ENCODE measurements at regions not wholly inside any gene's neighbourhood (a gene's known extent, or its start where the extent isn't known, plus 50 kb on each side); places are given as distances from the start of the nearest gene placed in this dataset.
"Not testable (repeated sequence)": the region's sequence is repeated elsewhere in the genome, so short reads cannot be mapped to it uniquely, and the experiment has no call there.

GRCh38 chr16:63650550-63650949 is 1471.3 kb downstream of the CDH11 start:
- no peaks in the 10 kb centered on the region for H3K4me1 ChIP-seq (ENCODE audit: control insufficient read depth, insufficient read depth, low read length)
- H3K4me2 ChIP-seq (ENCODE audit: control insufficient read depth, insufficient read depth), result no peak overlapping the region
- H3K9me3 ChIP-seq (replicated peaks; ENCODE audit: control insufficient read depth, insufficient read depth, low read length), result no peaks in the 10 kb centered on the region
- SMC1A ChIA-PET (ENCODE audit: uncharacterized antibody, unreplicated experiment), result interaction anchor here (1.0 kb wide), 1 partner anchor 33 kb away, joined by 3 read pairs; no protein-coding TSS in a partner anchor
- DNase-seq (ENCODE audit: low read depth, low spot score) (no peak), ATAC-seq (no peak), FAIRE-seq (no peak)
- H3K9ac ChIP-seq (ENCODE audit: control insufficient read depth, insufficient read depth, low read length), result no peak overlapping the region
- no peaks in the 10 kb centered on the region for H3K79me2 ChIP-seq (ENCODE audit: control insufficient read depth, insufficient read depth, low read length)
- no peaks in the 10 kb centered on the region for H3K36me3 ChIP-seq (ENCODE audit: control insufficient read depth in 2 of 2, insufficient read depth in 2 of 2, low read length in 1 of 2)
- CTCF ChIA-PET, result no interaction called here
- H3K27me3 ChIP-seq (replicated peaks in 1 of 2; ENCODE audit: control insufficient read depth in 2 of 2, insufficient read depth in 2 of 2, low read length in 1 of 2), result no peaks in the 10 kb centered on the region
- H2AFZ ChIP-seq (ENCODE audit: control insufficient read depth, low read depth, low read length), result no peak overlapping the region
- POLR2A ChIA-PET, result no interaction called here
- RAD21 ChIA-PET (ENCODE audit: unreplicated experiment), result no interaction called here
- H3K4me3 ChIP-seq, result no peak overlapping the region
- in situ Hi-C loops (cut with MboI), result no loop called here
- no peak overlapping the region for H3K27ac ChIP-seq (ENCODE audit: control insufficient read depth, insufficient read depth)
- no TSS peak for BruUV-seq (replicated peaks)
- WGBS (ENCODE audit: insufficient coverage, insufficient replicate concordance, low lambda C conversion rate, missing lambda C conversion rate), result 69% methylated on average over 4 of the region's 4 CpGs
- no peak for TF ChIP-seq CREM (IDR thresholded peaks at IDR 0.05; ENCODE audit: low read depth)
- TF ChIP-seq RB1 (IDR thresholded peaks at IDR 0.05; ENCODE audit: borderline replicate concordance), result no peak
- TF ChIP-seq RUNX3 (IDR thresholded peaks at IDR 0.05; ENCODE audit: low read length), result no peak
- no peak for TF ChIP-seq BMI1 (IDR thresholded peaks at IDR 0.05; ENCODE audit: borderline replicate concordance)
- no peak for TF ChIP-seq JUND (IDR thresholded peaks at IDR 0.05; ENCODE audit: low read depth, low read length)
- TF ChIP-seq ZZZ3 (IDR thresholded peaks at IDR 0.05; ENCODE audit: control insufficient read depth, insufficient read length, low read depth), result no peak
- TF ChIP-seq MYB (IDR thresholded peaks at IDR 0.05; ENCODE audit: borderline replicate concordance, low read depth, low read length), result no peak
- TF ChIP-seq PAX5 (IDR thresholded peaks at IDR 0.05; ENCODE audit: borderline replicate concordance, low read depth, low read length), result no peak
- TF ChIP-seq E2F4 (IDR thresholded peaks at IDR 0.05; ENCODE audit: low read depth, low read length), result no peak
- intact Hi-C loops (cut with micrococcal nuclease; ENCODE audit: unreplicated experiment), result no loop called here
- no peaks in the 10 kb centered on the region for H4K20me1 ChIP-seq (ENCODE audit: control insufficient read depth, insufficient read depth)

DNA sequence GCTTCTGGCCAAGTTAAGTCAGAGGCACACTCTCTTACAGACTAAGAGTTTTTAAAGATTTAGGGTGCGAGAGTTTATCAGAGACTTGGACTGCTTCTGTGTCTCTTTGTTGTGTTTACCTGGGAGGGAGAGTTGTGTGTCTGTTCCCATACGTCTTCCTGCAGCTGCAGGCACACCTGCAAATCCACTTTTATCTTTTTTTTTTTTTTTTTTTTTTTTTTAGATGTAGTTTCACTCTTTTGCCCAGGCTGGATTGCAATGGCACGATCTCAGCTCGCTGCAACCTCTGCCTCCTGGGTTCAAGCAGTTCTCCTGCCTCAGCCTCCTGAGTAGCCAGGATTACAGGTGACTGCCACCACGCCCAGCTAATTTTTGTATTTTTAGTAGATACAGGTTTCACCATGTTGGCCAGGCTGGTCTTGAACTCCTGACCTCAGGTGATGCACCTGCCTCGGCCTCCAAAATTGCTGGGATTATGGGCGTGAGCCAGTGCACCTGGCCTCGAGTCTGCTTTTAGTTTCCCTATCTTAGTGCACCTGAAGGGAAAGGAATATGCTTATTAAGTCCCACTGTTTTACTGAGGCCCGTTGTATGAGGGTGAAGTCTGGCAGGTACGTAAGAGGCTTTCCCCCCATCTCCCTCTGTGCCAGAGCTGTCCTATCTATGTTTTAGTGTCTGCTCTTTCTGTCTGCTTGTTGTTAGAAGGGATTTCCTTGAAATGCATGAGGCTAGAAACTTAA is 1488.0 kb downstream of the CDH11 start:
- H3K4me2 ChIP-seq (ENCODE audit: control insufficient read depth, insufficient read depth); RAD21 ChIA-PET (ENCODE audit: unreplicated experiment); SMC1A ChIA-PET (ENCODE audit: uncharacterized antibody, unreplicated experiment): not testable (repeated sequence)

More for the DNA sequence above, 1488.0 kb downstream of the CDH11 start:
- H4K20me1 ChIP-seq (ENCODE audit: control insufficient read depth, insufficient read depth); H3K4me3 ChIP-seq; H3K79me2 ChIP-seq (ENCODE audit: control insufficient read depth, insufficient read depth, low read length); H3K27me3 ChIP-seq (replicated peaks in 1 of 2; ENCODE audit: control insufficient read depth in 2 of 2, insufficient read depth in 2 of 2, low read length in 1 of 2); H3K36me3 ChIP-seq (ENCODE audit: control insufficient read depth in 2 of 2, insufficient read depth in 2 of 2, low read length in 1 of 2); H3K9ac ChIP-seq (ENCODE audit: control insufficient read depth, insufficient read depth, low read length); H3K9me3 ChIP-seq (replicated peaks; ENCODE audit: control insufficient read depth, insufficient read depth, low read length); H2AFZ ChIP-seq (ENCODE audit: control insufficient read depth, low read depth, low read length); FAIRE-seq; ATAC-seq; POLR2A ChIA-PET; CTCF ChIA-PET; intact Hi-C loops (cut with micrococcal nuclease; ENCODE audit: unreplicated experiment); BruUV-seq (replicated peaks); DNase-seq (ENCODE audit: low read depth, low spot score); in situ Hi-C loops (cut with MboI); H3K27ac ChIP-seq (ENCODE audit: control insufficient read depth, insufficient read depth); H3K4me1 ChIP-seq (ENCODE audit: control insufficient read depth, insufficient read depth, low read length): not testable (repeated sequence)
- WGBS (ENCODE audit: insufficient coverage, insufficient replicate concordance, low lambda C conversion rate, missing lambda C conversion rate), result 19% methylated on average over 8 of the region's 10 CpGs
